K562 (cell line): ENCODE measurements at regions not wholly inside any gene's neighbourhood (a gene's known extent, or its start where the extent isn't known, plus 50 kb on each side); places are given as distances from the start of the nearest gene placed in this dataset.

Source experiments
- ATAC-seq: fragments of 200-7000 bp; cut with Tn5 transposase; 3 replicates; pipeline ENCODE4 v1.9.1; 2020; ENCODE audit warnings: moderate library complexity
- BruUV-seq: library from RNA; stranded (reverse); fragments of 400-500 nt; replicated peaks from 2 replicates; lab custom pipeline; 2021; lab: Mats Ljungman, UMichigan
- CTCF ChIA-PET: fragments of 300-600 bp; formaldehyde crosslinking; extraction: SDS; loops from one replicate; lab custom pipeline; 2021; ENCODE audit warnings: low intra/inter-chr PET ratio; lab: Yijun Ruan, JAX
- POLR2A ChIA-PET: fragments of 300-600, 350-650 bp; sonication (Branson Sonifier 250); formaldehyde crosslinking; extraction: SDS; loops from one replicate; lab custom pipeline; 2021; ENCODE audit warnings: antibody characterized with exemption, inconsistent platforms; lab: Yijun Ruan, JAX
- DNase-seq, 4 experiments: peaks; one replicate each; pipeline versions ENCODE4 v3.0.0 to v3.0.0-alpha.2; 2011 to 2018; ENCODE audit warnings: low spot score in 3 of 4, mixed read lengths in 3 of 4; ENCODE audit errors: extremely low read depth in 1 of 4
- FAIRE-seq: peaks from 2 replicates; lab custom pipeline; 2011; peaks lifted over from hg19 to GRCh38; lab: Jason Lieb, UNC
- H2AFZ ChIP-seq: 2 replicates; pipeline ENCODE4 v1.6.0; 2011; ENCODE audit warnings: low read depth, low read length, control low read depth, inconsistent platforms
- H3K27ac ChIP-seq: fragments of 200-600 bp; 3 replicates; pipeline ENCODE4 v1.8.0; 2011; ENCODE audit warnings: low read depth, mild to moderate bottlenecking, control low read depth, inconsistent platforms, low read length, moderate library complexity, mixed read lengths; ENCODE audit errors: extremely low read depth
- H3K27me3 ChIP-seq, 2 experiments: fragments of 300-600 bp in 1 of 2; 2 replicates in 1 of 2; 3 replicates in 1 of 2; pipeline versions ENCODE4 v1.6.0 to v1.8.0; 2011; ENCODE audit warnings: inconsistent platforms in 2 of 2, low read length in 2 of 2, mild to moderate bottlenecking in 1 of 2, mixed read lengths in 1 of 2, moderate library complexity in 1 of 2; ENCODE audit not compliant: control insufficient read depth in 2 of 2, insufficient read depth in 2 of 2
- H3K36me3 ChIP-seq: fragments of 300-600 bp; 3 replicates; pipeline ENCODE4 v1.8.0; 2011; ENCODE audit warnings: mild to moderate bottlenecking, low read length, inconsistent platforms; ENCODE audit not compliant: control insufficient read depth, insufficient read depth
- H3K4me1 ChIP-seq, 2 experiments: fragments of 200-600 bp in 1 of 2; replicated peaks in 1 of 2; 2 replicates in 1 of 2; 3 replicates in 1 of 2; pipeline versions ENCODE4 v1.5.1 to v1.8.0; 2011; ENCODE audit warnings: inconsistent platforms in 2 of 2, low read length in 2 of 2, mild to moderate bottlenecking in 1 of 2, mixed read lengths in 1 of 2, moderate library complexity in 1 of 2; ENCODE audit not compliant: control insufficient read depth in 2 of 2, insufficient read depth in 2 of 2
- H3K4me2 ChIP-seq: 2 replicates; pipeline ENCODE4 v1.6.1; 2011; ENCODE audit warnings: low read length, control low read depth, inconsistent platforms, mixed read lengths; ENCODE audit not compliant: insufficient read depth
- H3K4me3 ChIP-seq: fragments of 200-600 bp; sonication (generic), shearing (Covaris generic); 2 replicates; pipeline ENCODE4 v1.5.1; 2016; ENCODE audit warnings: control low read depth, inconsistent platforms
- H3K79me2 ChIP-seq: fragments of 200-600 bp; 3 replicates; pipeline ENCODE4 v1.8.0; 2011; ENCODE audit warnings: low read length, inconsistent platforms; ENCODE audit not compliant: control insufficient read depth, insufficient read depth
- H3K9ac ChIP-seq, 2 experiments: 2 replicates each; pipeline versions ENCODE4 v1.6.0 to v1.6.1; 2011; ENCODE audit warnings: low read depth in 2 of 2, low read length in 2 of 2, control low read depth in 1 of 2, inconsistent platforms in 1 of 2, mild to moderate bottlenecking in 1 of 2, mixed read lengths in 1 of 2; ENCODE audit not compliant: insufficient read depth in 1 of 2
- H3K9me1 ChIP-seq: one replicate; pipeline ENCODE4 v1.6.0; 2011; ENCODE audit warnings: inconsistent platforms, mild to moderate bottlenecking, low read length, moderate library complexity; ENCODE audit not compliant: control insufficient read depth, insufficient read depth
- H3K9me3 ChIP-seq: replicated peaks from 2 replicates; pipeline ENCODE4 v1.5.1; 2011; ENCODE audit warnings: low read depth, low read length, inconsistent platforms; ENCODE audit not compliant: control insufficient read depth, insufficient read depth
- H4K20me1 ChIP-seq: replicated peaks from 2 replicates; pipeline ENCODE4 v1.6.1; 2011; ENCODE audit warnings: low read length, inconsistent platforms, mixed read lengths; ENCODE audit not compliant: control insufficient read depth, insufficient read depth
- CHD4 ChIP-seq: fragments of 200-600 bp; sonication (generic); IDR thresholded peaks from 3 replicates; pipeline ENCODE4 v1.6.1; 2012; ENCODE audit warnings: low read depth, mild to moderate bottlenecking, mixed read lengths, low read length, inconsistent platforms; ENCODE audit not compliant: insufficient read depth, insufficient replicate concordance, poor library complexity, severe bottlenecking
- RBM25 ChIP-seq: fragments of 200-400 bp; formaldehyde crosslinking; IDR thresholded peaks from 2 replicates; pipeline ENCODE4 v1.6.1; 2018; ENCODE audit warnings: low read length, low read depth, moderate library complexity; ENCODE audit not compliant: severe bottlenecking
- XRCC4 ChIP-seq: IDR thresholded peaks from one replicate; pipeline ENCODE4 v1.6.1; 2011; ENCODE audit not compliant: insufficient read depth, insufficient read length; ENCODE audit errors: extremely low read depth
- YY1 ChIP-seq, 3 experiments: IDR thresholded peaks; 2 replicates each; pipeline ENCODE4 v1.6.1; 2011; ENCODE audit warnings: low read length in 2 of 3, mild to moderate bottlenecking in 2 of 3, moderate library complexity in 2 of 3, borderline replicate concordance in 1 of 3, control low read depth in 1 of 3, low read depth in 1 of 3; ENCODE audit not compliant: insufficient read depth in 3 of 3, insufficient replicate concordance in 2 of 3, control insufficient read depth in 1 of 3, insufficient read length in 1 of 3; ENCODE audit errors: extremely low read depth in 1 of 3
- ZNF143 ChIP-seq: sonication (generic); formaldehyde crosslinking; IDR thresholded peaks from 2 replicates; pipeline ENCODE4 v1.9.0; 2022; ENCODE audit warnings: mild to moderate bottlenecking, missing genetic modification reagents
- ZNF324 ChIP-seq: fragments of 250-450 bp; sonication (Bioruptor Pico); IDR thresholded peaks from 2 replicates; pipeline ENCODE4 v1.4.0; 2020; ENCODE audit warnings: mild to moderate bottlenecking
- WGBS: fragments of 100-300 bp; shearing (Covaris generic); methylation state at CpG from one replicate; pipeline ENCODE4 v1.1.6; 2016; ENCODE audit warnings: low coverage, mixed read lengths; ENCODE audit not compliant: insufficient coverage; ENCODE audit errors: missing lambda C conversion rate; 5-methylcytosine and 5-hydroxymethylcytosine counted together
- in situ Hi-C: fragments of 300-500 bp; cut with MboI; formaldehyde crosslinking; loops from 4 replicates; pipeline ENCODE4 v1.15.0; 2018; ENCODE audit warnings: inconsistent platforms, mixed read lengths
- intact Hi-C: fragments of 100-400 bp; cut with micrococcal nuclease; formaldehyde crosslinking; loops from 2 replicates; pipeline ENCODE4 v1.14.2; 2022

DNA sequence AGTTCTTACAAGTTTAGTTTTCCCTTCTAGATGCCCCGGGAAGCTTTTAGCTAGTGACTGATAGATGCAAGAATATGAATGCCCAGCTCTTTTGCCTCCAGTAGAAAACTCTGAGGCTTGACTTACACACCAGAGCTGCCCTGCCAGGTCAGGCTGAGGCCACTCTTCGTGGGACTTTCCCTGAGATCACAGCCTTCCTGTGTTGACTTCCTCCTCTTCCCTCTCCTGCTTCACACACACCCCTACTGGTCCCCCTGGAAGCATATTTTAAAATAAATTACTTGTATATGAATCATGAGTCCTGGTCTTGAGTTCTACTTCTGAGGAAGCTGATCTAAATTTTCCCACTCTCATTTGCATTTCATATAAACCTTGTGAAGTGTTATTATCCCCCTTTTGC lies 413.7 kb downstream of the PDCD6IP start:
- no TSS peak for BruUV-seq
- H3K9ac ChIP-seq: no peak overlapping the region
- ATAC-seq (no peak), DNase-seq (no peak), FAIRE-seq (no peak)
- H3K36me3 ChIP-seq: no peaks in the 10 kb centered on the region
- H2AFZ ChIP-seq: no peak overlapping the region
- no peaks in the 10 kb centered on the region for H3K9me3 ChIP-seq
- 0% methylated on average over 2 of the region's 2 CpGs for WGBS
- no peak overlapping the region for H3K4me3 ChIP-seq
- POLR2A ChIA-PET: interaction anchor here (0.7 to 3.1 kb wide), 2 partner anchors 12 to 627 kb away, joined by 3 to 17 read pairs; no protein-coding TSS in a partner anchor
- H4K20me1 ChIP-seq: no peaks in the 10 kb centered on the region
- H3K27ac ChIP-seq: no peak overlapping the region
- CTCF ChIA-PET: no interaction called here
- in situ Hi-C loops (no loop called here), intact Hi-C loops (no loop called here)
- H3K4me1 ChIP-seq: no peaks in the 10 kb centered on the region
- no peaks in the 10 kb centered on the region for H3K79me2 ChIP-seq
- no peak overlapping the region for H3K4me2 ChIP-seq
- no peaks in the 10 kb centered on the region for H3K27me3 ChIP-seq
- TF ChIP-seq XRCC4 (no peak), RBM25 (peak; percentile 24), YY1 (IDR thresholded peaks at IDR 0.05; ENCODE audit: borderline replicate concordance in 1 of 3, control insufficient read depth in 1 of 3, extremely low read depth in 1 of 3, insufficient read depth in 3 of 3, insufficient read length in 1 of 3, insufficient replicate concordance in 2 of 3, low read depth in 1 of 3, low read length in 2 of 3) (no peak), ZNF143 (CRISPR knock-in tag) (no peak), ZNF324 (no peak), CHD4 (no peak)
- no peaks in the 10 kb centered on the region for H3K9me1 ChIP-seq
